IPS-NIHi7 (cell line): ENCODE measurements at regions not wholly inside any gene's neighbourhood (a gene's known extent, or its start where the extent isn't known, plus 50 kb on each side); places are given as distances from the start of the nearest gene placed in this dataset.
A peak's percentile ranks its signal among the peaks of the same experiment; 100 is the strongest.
"Not testable (repeated sequence)": the region's sequence is repeated elsewhere in the genome, so short reads cannot be mapped to it uniquely, and the experiment has no call there.

ENCODE experiments used
- DNase-seq: peaks from one replicate; pipeline ENCODE4 v3.0.0; 2012; ENCODE audit warnings: mixed read lengths; ENCODE audit errors: extremely low spot score

DNA sequence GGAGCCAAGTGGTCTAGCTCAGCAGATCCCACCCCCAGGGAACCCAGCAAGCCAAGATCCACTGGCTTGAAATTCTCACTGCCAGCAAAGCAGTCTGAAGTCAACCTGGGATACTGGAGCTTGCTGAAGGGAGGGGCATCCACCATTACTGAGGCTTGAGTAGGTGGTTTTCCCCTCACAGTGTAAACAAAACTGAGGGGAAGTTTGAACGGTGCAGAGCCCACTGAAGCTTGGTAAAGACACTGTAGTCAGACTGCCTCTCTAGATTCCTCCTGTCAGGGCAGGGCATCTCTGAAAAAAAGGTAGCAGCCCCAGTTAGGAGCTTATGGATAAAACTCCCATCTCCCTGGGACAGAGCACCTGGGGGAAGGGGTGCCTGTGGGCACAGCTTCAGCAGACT is 819.5 kb upstream of the EPHA7 start:
- no peak for DNase-seq

DNA sequence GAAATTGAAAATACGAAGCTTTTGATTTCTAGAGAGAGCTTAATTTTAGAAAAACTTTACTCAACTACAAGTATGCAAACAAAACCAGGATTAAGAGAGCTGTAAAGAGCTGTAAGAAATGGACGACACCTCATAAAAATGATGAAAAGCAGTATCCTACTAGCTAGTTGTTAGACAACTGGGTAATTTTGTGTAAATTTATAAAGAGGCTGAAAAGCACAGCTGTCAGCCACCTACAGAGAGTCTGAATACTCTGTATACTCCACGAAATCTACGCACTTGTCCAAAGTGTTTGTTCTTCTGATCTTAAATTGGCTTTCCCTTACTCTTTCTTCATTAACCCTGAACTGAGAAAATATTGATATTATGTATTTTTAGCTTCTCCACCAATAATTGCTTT is 808.4 kb upstream of the EPHA7 start:
- DNase-seq = no peak

DNA sequence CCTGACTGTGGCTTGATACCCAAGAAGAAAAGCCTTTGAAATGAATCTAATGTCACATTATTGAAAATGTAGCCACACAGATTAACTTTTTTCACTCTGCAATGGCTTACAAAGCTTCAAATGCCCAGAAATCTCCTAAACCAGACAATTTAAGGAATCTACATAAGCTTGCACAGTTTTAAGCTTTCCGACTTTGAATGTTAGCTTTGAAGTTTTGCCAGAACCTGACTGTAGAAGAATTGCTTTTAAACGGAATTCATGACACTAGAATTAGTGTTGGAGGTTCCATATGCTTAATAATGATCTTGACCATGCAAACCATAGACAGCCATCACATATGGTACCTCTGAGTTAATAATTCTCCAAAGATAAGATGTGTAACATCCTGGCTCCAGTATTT is 798.5 kb upstream of the EPHA7 start:
- no peak for DNase-seq

GRCh38 chr6:94215552-94215951 is 796.2 kb upstream of the EPHA7 start:
- no peak for DNase-seq

DNA sequence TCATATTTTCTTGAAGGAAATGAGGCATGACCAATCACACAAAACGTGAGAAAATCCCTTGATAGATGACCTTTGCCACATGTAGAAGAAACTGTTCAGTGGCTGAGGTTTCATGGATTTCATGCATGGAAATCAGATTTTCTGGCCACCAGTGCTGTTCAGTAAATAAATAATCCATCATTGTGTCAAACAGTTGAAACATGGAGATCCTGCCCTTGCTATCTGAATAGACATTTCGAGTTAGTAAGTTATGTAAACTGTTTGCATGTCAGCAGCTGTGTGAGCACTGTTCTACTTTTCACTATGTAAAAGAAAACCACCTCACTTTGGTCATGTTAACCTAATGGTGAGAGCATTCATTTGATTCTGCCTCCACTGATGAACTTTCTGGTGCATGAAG is 793.9 kb upstream of the EPHA7 start:
- no peak for DNase-seq

DNA sequence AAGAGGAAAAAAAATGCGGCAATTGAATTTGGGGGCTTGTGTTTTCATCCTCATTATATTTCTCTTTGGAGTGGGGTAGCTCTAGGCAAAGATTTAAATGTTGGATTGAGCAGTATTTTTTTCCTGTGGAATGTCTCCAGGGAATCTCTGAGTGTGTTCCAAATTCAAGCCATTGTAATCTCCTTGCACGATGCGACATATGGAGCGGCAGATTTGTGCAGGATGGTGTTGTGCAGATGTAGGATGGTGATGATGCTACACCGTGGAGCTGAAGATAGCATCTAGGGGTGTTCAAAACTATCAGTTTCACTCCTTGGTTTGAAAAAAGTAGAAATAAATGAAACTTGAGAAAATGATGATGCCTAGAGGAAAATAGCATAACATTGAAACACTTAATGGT is 777.5 kb upstream of the EPHA7 start:
- DNase-seq = no peak

DNA sequence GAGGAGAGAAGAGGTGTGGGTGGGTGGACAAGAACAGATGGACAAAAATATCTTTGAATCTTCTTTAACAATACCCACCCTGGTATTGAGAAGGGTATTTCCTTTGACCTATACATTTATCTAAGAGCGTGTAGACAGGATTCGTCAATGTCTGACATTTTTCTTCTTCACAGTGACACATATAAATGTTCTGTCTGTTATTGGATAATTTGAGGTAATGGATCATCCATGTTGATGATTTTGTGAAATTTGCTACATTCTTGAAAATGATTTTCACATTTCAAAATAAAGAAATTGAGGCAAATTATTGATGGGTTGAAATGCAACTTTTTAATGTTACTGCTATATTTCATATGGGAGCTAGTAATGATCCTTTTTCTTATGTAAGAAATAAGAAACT is 770.7 kb upstream of the EPHA7 start:
- no peak for DNase-seq

DNA sequence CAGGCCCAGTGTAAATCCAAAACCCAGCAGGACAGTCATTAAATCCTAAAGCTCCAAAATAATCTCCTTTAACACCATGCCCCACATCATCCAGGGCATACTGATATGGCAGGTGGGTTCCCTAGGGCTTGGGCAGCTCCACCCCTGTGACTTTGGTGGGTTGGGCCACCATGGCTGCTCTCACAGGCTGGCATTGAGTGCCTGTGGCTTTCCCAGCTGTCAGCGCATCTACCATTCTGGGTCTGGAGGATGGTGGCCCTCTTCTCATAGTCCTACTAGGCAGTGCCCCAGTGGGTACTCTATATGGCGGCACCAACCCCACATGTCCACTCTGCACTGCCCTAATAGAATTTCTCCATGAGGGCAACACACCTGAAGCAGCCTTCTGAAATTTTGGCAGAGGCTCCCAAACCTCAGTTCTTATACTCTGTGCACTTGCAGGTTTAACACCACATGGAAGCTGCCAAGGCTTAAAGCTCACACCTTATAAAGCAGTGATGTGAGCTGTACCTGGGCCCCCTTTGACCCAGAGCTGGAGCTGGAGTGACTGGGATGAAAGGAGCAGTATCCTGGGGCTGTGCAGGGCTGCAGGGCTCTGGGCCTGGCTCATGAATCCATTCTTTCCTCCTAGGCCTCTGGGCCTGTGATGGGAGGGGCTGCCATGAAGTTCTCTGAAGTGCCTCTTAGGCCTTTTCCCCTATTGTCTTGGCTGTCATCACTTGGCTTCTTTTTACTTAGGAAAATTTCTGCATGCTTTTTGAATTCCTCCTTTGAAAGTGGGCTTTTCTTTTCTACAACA is 765.5 kb upstream of the EPHA7 start:
- DNase-seq = no peak

- DNase-seq = peak; percentile 15
Measured at GRCh38 chr6:94177429-94177828, 758.1 kb upstream of the EPHA7 start.

- DNase-seq = no peak
Measured at GRCh38 chr6:94175465-94175864, 756.1 kb upstream of the EPHA7 start.

GRCh38 chr6:94163877-94164276 is 744.5 kb upstream of the EPHA7 start:
- no peak for DNase-seq

- DNase-seq = no peak
Measured at GRCh38 chr6:94150886-94151285, 731.5 kb upstream of the EPHA7 start.

- no peak for DNase-seq
Measured at GRCh38 chr6:94144807-94145206, 725.4 kb upstream of the EPHA7 start.

- DNase-seq = not testable (repeated sequence)
Measured at GRCh38 chr6:94137178-94137577, 717.8 kb upstream of the EPHA7 start.

DNA sequence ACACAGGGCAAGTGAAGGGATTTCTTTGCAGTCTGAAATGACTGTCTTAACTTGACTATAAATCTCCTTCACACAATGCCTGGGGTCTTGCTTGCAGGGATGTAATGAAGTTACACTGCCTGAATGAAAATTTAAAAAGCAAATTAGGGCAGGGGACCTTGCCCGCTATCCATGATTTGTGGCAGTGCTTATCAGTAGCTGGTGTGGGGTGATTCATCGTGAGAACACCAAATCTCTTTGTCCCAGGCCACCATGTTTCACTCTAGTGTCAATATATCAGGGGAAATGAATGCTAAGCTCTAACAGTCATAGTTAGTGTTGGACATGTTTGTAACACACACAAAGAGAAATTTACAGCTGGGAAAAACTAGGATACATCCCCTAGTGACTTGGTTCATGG is 713.7 kb upstream of the EPHA7 start:
- DNase-seq = no peak

DNA sequence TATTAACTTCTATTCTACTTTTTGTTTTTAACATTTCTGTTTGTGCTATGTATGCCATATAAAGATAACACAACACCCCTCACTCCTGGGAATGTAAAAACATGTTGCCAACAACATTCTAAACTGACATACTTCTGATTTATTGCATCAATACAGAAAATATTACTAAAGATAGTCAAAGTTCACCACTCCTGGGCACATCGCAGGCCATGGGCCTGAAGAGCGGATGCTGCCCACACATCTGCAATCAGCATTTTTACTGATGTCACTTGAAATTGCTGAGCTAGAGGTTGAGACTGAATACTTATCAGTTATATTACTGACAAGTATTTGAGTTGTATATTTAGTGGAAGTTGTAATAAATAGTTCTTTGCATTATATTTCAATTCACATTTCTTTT is 711.9 kb upstream of the EPHA7 start:
- DNase-seq = no peak

- peak; percentile 10 for DNase-seq
Measured at GRCh38 chr6:94130478-94130877, 711.1 kb upstream of the EPHA7 start.

DNA sequence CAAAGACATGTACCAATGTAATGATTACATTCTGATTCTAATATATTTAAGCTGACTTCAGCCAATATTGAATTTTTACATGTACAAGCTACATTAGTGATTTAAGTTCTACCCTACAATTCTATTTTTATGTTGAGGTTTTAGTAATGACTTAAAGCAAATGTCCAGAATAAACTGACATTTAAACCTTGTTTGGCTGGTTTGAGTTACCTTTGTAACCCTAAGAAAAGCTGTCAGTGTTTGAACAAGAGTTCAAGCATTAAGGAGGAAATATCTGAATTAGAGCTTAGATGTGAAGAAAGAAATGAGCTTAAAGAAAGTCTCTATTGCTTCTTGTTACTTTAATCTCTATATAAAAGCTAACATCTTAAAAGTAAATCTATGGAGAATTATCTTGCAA is 710.6 kb upstream of the EPHA7 start:
- no peak for DNase-seq

GRCh38 chr6:94127716-94128115 is 708.4 kb upstream of the EPHA7 start:
- DNase-seq = no peak

DNA sequence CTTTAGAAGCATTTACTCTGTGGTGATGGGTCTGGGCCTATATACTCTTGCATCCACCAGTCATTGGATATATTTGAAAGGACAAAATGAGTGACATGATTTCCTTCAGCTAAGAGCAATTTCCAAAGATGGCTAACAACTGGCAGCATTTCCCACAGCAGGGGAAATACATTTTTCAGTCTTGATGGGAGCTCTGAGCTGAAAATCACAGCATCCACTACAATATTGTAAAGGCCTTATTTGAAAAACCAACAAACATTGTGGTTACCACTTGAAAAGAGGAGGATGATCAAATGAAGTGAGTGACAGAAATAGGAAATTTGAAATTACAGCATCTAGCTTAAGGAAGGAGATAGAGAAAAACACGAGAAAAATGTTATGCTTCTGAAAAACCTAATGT is 705.0 kb upstream of the EPHA7 start:
- no peak for DNase-seq

DNA sequence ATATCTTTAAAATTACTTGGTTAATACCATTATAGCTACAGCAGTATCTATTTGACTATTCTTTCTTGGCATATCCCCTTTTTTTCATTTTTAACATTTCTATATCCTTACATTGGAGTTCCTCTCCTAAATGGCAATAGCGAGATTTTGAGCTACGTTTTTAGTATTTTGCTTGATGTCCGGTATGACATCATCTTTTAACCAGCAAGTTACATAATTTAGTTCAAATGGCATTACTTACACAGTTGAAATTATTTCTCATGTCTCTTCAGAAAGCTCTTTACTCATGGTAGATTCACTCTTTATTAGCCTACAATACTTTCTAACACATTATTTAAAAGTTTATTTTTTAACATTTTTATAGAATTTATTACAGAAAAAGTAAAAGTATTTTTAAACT is 701.7 kb upstream of the EPHA7 start:
- DNase-seq = no peak

- no peak for DNase-seq
Measured at GRCh38 chr6:94099072-94099471, 679.7 kb upstream of the EPHA7 start.

GRCh38 chr6:94095961-94096360 is 676.6 kb upstream of the EPHA7 start:
- DNase-seq = no peak

DNA sequence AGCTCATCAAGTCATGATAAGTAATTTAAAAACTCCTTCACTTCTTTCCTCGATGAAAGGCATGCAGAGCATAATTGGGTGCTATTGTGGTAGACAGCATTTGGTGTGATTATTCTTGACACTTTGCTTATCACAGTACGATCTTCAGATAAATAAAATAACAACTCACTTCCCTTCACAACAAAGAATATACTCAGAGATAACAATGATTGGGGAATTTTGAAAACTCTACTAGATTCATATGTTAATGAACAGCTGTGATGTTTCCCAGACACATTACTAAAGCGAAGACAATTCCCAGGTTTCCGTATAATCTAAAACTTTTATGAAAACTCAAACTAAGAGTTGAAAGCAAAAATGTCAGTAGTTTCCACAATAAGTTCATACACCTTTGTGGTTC is 670.6 kb upstream of the EPHA7 start:
- no peak for DNase-seq
